GM12878 (cell line): ENCODE measurements at regions not wholly inside any gene's neighbourhood (a gene's known extent, or its start where the extent isn't known, plus 50 kb on each side); places are given as distances from the start of the nearest gene placed in this dataset.

Experiments used
- ATAC-seq: fragments of 200-7000 bp; cut with Tn5 transposase; 3 replicates; pipeline ENCODE4 v1.9.1; 2020; ENCODE audit warnings: mild to moderate bottlenecking, moderate library complexity
- BruUV-seq: library from RNA; stranded (reverse); fragments of 400-500 nt; replicated peaks from 2 replicates; lab custom pipeline; 2021; lab: Mats Ljungman, UMichigan
- CTCF ChIA-PET: fragments of 300-600 bp; sonication (Branson Sonifier 250); formaldehyde crosslinking; extraction: SDS; loops from one replicate; lab custom pipeline; 2021; ENCODE audit warnings: inconsistent platforms; lab: Yijun Ruan, JAX
- POLR2A ChIA-PET: fragments of 350-600 bp; formaldehyde crosslinking; extraction: SDS; loops from one replicate; lab custom pipeline; 2021; ENCODE audit warnings: inconsistent platforms; lab: Charles Lee
- RAD21 ChIA-PET: fragments of 300-600 bp; sonication (Branson Sonifier 250); formaldehyde crosslinking; loops from one replicate; lab custom pipeline; 2023; ENCODE audit warnings: antibody characterized with exemption; ENCODE audit not compliant: unreplicated experiment; lab: Charles Lee
- SMC1A ChIA-PET: fragments of 300-600 bp; sonication (Branson Sonifier 250); formaldehyde crosslinking; loops from one replicate; lab custom pipeline; 2023; ENCODE audit not compliant: unreplicated experiment, uncharacterized antibody; lab: Charles Lee
- DNase-seq: peaks from one replicate; pipeline ENCODE4 v3.0.0-alpha.2; 2011; ENCODE audit warnings: low read depth, low spot score
- FAIRE-seq: peaks from 3 replicates; lab custom pipeline; 2011; peaks lifted over from hg19 to GRCh38; lab: Jason Lieb, UNC
- H2AFZ ChIP-seq: 2 replicates; pipeline ENCODE4 v1.6.0; 2011; ENCODE audit warnings: low read depth, low read length, control low read depth; ENCODE audit not compliant: control insufficient read depth
- H3K27ac ChIP-seq: 2 replicates; pipeline ENCODE4 v1.5.1; 2011; ENCODE audit warnings: control low read depth; ENCODE audit not compliant: control insufficient read depth, insufficient read depth
- H3K27me3 ChIP-seq, 2 experiments: replicated peaks in 1 of 2; 2 replicates each; pipeline versions ENCODE4 v1.6.0 to v1.6.1; 2011; ENCODE audit warnings: low read length in 1 of 2; ENCODE audit not compliant: control insufficient read depth in 2 of 2, insufficient read depth in 2 of 2
- H3K36me3 ChIP-seq, 2 experiments: 2 replicates each; pipeline ENCODE4 v1.5.1; 2011; ENCODE audit warnings: low read length in 1 of 2; ENCODE audit not compliant: control insufficient read depth in 2 of 2, insufficient read depth in 2 of 2
- H3K4me1 ChIP-seq: 2 replicates; pipeline ENCODE4 v1.6.1; 2011; ENCODE audit warnings: mild to moderate bottlenecking, low read length, moderate library complexity, mixed read lengths; ENCODE audit not compliant: control insufficient read depth, insufficient read depth
- H3K4me2 ChIP-seq: 2 replicates; pipeline ENCODE4 v1.6.0; 2011; ENCODE audit warnings: control low read depth; ENCODE audit not compliant: control insufficient read depth, insufficient read depth
- H3K4me3 ChIP-seq: fragments of 200-600 bp; sonication (generic); 2 replicates; pipeline ENCODE4 v1.5.1; 2016
- H3K79me2 ChIP-seq: 2 replicates; pipeline ENCODE4 v1.6.0; 2011; ENCODE audit warnings: low read length; ENCODE audit not compliant: control insufficient read depth, insufficient read depth
- H3K9ac ChIP-seq: 2 replicates; pipeline ENCODE4 v1.8.0; 2011; ENCODE audit warnings: low read length, control low read depth, mixed read lengths; ENCODE audit not compliant: control insufficient read depth, insufficient read depth
- H3K9me3 ChIP-seq: replicated peaks from 3 replicates; pipeline ENCODE4 v1.5.1; 2011; ENCODE audit warnings: mild to moderate bottlenecking, low read length; ENCODE audit not compliant: control insufficient read depth, insufficient read depth
- H4K20me1 ChIP-seq: 2 replicates; pipeline ENCODE4 v1.6.0; 2011; ENCODE audit not compliant: control insufficient read depth, insufficient read depth
- ASH2L ChIP-seq: fragments of 300-600, 200-600 bp; sonication (generic); IDR thresholded peaks from 2 replicates; pipeline ENCODE4 v1.6.1; 2017; ENCODE audit warnings: low read depth, mild to moderate bottlenecking, borderline replicate concordance
- ATF7 ChIP-seq: fragments of 450-650 bp; IDR thresholded peaks from 2 replicates; pipeline ENCODE4 v1.6.1; 2016; ENCODE audit warnings: low read depth, mild to moderate bottlenecking
- BCL11A ChIP-seq: IDR thresholded peaks from 2 replicates; pipeline ENCODE4 v1.6.1; 2011; ENCODE audit warnings: low read depth, low read length
- BCLAF1 ChIP-seq: fragments of 450-650 bp; IDR thresholded peaks from 2 replicates; pipeline ENCODE4 v1.6.1; 2017; ENCODE audit warnings: antibody characterized with exemption, mild to moderate bottlenecking, moderate library complexity
- CREM ChIP-seq: IDR thresholded peaks from 2 replicates; pipeline ENCODE4 v1.6.1; 2014; ENCODE audit warnings: antibody characterized with exemption, low read depth
- EED ChIP-seq: sonication (generic); IDR thresholded peaks from 2 replicates; pipeline ENCODE4 v1.6.1; 2016; ENCODE audit warnings: antibody characterized with exemption, low read depth
- FOXM1 ChIP-seq: IDR thresholded peaks from 2 replicates; pipeline ENCODE4 v1.6.1; 2012; ENCODE audit warnings: low read depth, mild to moderate bottlenecking, inconsistent platforms, low read length, moderate library complexity
- GATAD2B ChIP-seq: fragments of 450-650 bp; conservative IDR thresholded peaks from 2 replicates; pipeline ENCODE4 v1.6.1; 2017; ENCODE audit warnings: low read depth, mild to moderate bottlenecking, moderate library complexity
- HCFC1 ChIP-seq: fragments of 150-350 bp; IDR thresholded peaks from 2 replicates; pipeline ENCODE4 v1.6.1; 2014; ENCODE audit warnings: low read length
- HDAC6 ChIP-seq: fragments of 200-600 bp; sonication (generic); IDR thresholded peaks from one replicate; pipeline ENCODE4 v1.8.0; 2017; ENCODE audit warnings: antibody characterized with exemption; ENCODE audit not compliant: unreplicated experiment
- IKZF1 ChIP-seq: fragments of 450-650 bp; conservative IDR thresholded peaks from 2 replicates; pipeline ENCODE4 v1.6.1; 2017; ENCODE audit warnings: antibody characterized with exemption, mild to moderate bottlenecking
- MEF2A ChIP-seq: IDR thresholded peaks from 2 replicates; pipeline ENCODE4 v1.6.1; 2011; ENCODE audit warnings: low read depth, mild to moderate bottlenecking, low read length, moderate library complexity; ENCODE audit not compliant: insufficient read depth
- MTA2 ChIP-seq: fragments of 450-650 bp; IDR thresholded peaks from 2 replicates; pipeline ENCODE4 v1.6.1; 2016; ENCODE audit warnings: low read depth, mild to moderate bottlenecking, moderate library complexity
- NFIC ChIP-seq: IDR thresholded peaks from 2 replicates; pipeline ENCODE4 v1.6.1; 2012; ENCODE audit warnings: low read depth, mild to moderate bottlenecking, inconsistent platforms, low read length, moderate library complexity
- NRF1 ChIP-seq: conservative IDR thresholded peaks from 2 replicates; pipeline ENCODE4 v1.6.1; 2011; ENCODE audit warnings: mild to moderate bottlenecking, low read depth, low read length, improper control_type of control experiment
- RAD21 ChIP-seq: IDR thresholded peaks from 2 replicates; pipeline ENCODE4 v1.6.1; 2011; ENCODE audit warnings: mild to moderate bottlenecking, low read depth, low read length, moderate library complexity; ENCODE audit not compliant: insufficient read depth
- RB1 ChIP-seq: fragments of 450-650 bp; formaldehyde crosslinking; IDR thresholded peaks from 2 replicates; pipeline ENCODE4 v1.6.1; 2017; ENCODE audit warnings: mild to moderate bottlenecking, borderline replicate concordance
- RBBP5 ChIP-seq: fragments of 200-600 bp; sonication (generic); conservative IDR thresholded peaks from 2 replicates; pipeline ENCODE4 v1.6.1; 2016
- SMAD1 ChIP-seq: fragments of 450-650 bp; IDR thresholded peaks from 2 replicates; pipeline ENCODE4 v1.6.1; 2018; ENCODE audit warnings: mild to moderate bottlenecking, low read depth; ENCODE audit not compliant: partially characterized antibody
- SREBF2 ChIP-seq: IDR thresholded peaks from 2 replicates; pipeline ENCODE4 v1.6.1; 2012; ENCODE audit warnings: mild to moderate bottlenecking, low read length
- TCF12 ChIP-seq: IDR thresholded peaks from 2 replicates; pipeline ENCODE4 v1.6.1; 2011; ENCODE audit warnings: low read depth, mild to moderate bottlenecking, low read length
- ZNF384 ChIP-seq: IDR thresholded peaks from 2 replicates; pipeline ENCODE4 v1.6.1; 2012; ENCODE audit warnings: low read depth, mild to moderate bottlenecking, low read length, improper control_type of control experiment, borderline replicate concordance
- ZNF622 ChIP-seq: fragments of 450-650 bp; IDR thresholded peaks from 2 replicates; pipeline ENCODE4 v1.6.1; 2017; ENCODE audit warnings: mild to moderate bottlenecking, inconsistent platforms
- WGBS: methylation state at CpG from one replicate; pipeline ENCODE4 v1.1.6; 2016; ENCODE audit warnings: low lambda C conversion rate; ENCODE audit not compliant: insufficient replicate concordance, insufficient coverage; ENCODE audit errors: missing lambda C conversion rate; 5-methylcytosine and 5-hydroxymethylcytosine counted together
- in situ Hi-C: fragments of 300-500 bp; cut with MboI; formaldehyde crosslinking; loops from 9 replicates; pipeline ENCODE4 v1.14.3; 2018; ENCODE audit warnings: mixed read lengths
- intact Hi-C: fragments of 100-400 bp; cut with micrococcal nuclease; formaldehyde crosslinking; loops from one replicate; pipeline ENCODE4 v1.14.2; 2022; ENCODE audit not compliant: unreplicated experiment

DNA sequence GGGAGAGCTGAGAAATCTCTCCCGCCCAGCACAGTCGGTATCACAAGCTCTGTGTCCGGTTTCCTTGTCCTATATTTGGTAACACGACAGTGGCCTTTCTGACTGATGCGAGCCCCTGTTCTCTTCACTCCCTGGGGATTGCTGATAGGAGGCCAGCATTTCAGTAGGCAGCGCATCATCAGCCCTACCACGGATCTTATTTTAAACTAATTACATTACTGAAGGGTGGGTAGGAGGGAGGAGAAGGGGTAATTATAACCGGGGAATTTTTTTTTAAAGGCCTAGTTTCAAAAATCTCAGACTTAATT lies 125.6 kb upstream of the LGALSL start:
- H4K20me1 ChIP-seq = no peaks in the 10 kb centered on the region
- RAD21 ChIA-PET = interaction anchor here (0.7 to 9.6 kb wide), 69 partner anchors 9 to 728 kb away, joined by 3 to 358 read pairs (median 6); partner anchors contain the start of genes CEP68 and VPS54
- intact Hi-C loops = loop anchor here (5.0 kb wide), 2 partner anchors 66 to 714 kb away; no protein-coding TSS in a partner anchor
- TF ChIP-seq MEF2A (peak; percentile 84), RBBP5 (no peak), GATAD2B (no peak; the same call in 1 of the 2 replicates), EED (peak; percentile 64; the same call in 1 of the 2 replicates), BCLAF1 (no peak), SMAD1 (peak; percentile 32), ZNF622 (no peak), NRF1 (no peak), SREBF2 (no peak), ATF7 (peak; percentile 26; the same call in 1 of the 2 replicates), RAD21 (0 out of 2 replicates have a peak, but pooled peaks have one; percentile 0), HDAC6 (no peak), FOXM1 (peak; percentile 66; the same call in 1 of the 2 replicates), ZNF384 (no peak), ASH2L (no peak), CREM (peak; percentile 52; the same call in 1 of the 2 replicates), BCL11A (peak; percentile 53; the same call in 1 of the 2 replicates), HCFC1 (no peak), RB1 (0 out of 2 replicates have a peak, but pooled peaks have one; percentile 3), IKZF1 (peak; percentile 74; the same call in 1 of the 2 replicates), TCF12 (0 out of 2 replicates have a peak, but pooled peaks have one; percentile 28), NFIC (0 out of 2 replicates have a peak, but pooled peaks have one; percentile 13), MTA2 (peak; percentile 78)

More for the DNA sequence above, 125.6 kb upstream of the LGALSL start:
- peak overlapping the region; percentile 41 for H3K27ac ChIP-seq
- under 1% methylated on average over 8 of the region's 8 CpGs for WGBS
- POLR2A ChIA-PET = interaction anchor here (0.6 to 5.0 kb wide), 15 partner anchors 10 to 587 kb away, joined by 3 to 49 read pairs (median 7); partner anchors contain the start of gene AFTPH
- no peaks in the 10 kb centered on the region; the same call in 2 of the 3 replicates for H3K9me3 ChIP-seq
- in situ Hi-C loops = loop anchor here (5.0 kb wide), 2 partner anchors 191 to 276 kb away; no protein-coding TSS in a partner anchor
- ATAC-seq = peak; percentile 46
- FAIRE-seq = no peak
- H3K36me3 ChIP-seq = no peaks in the 10 kb centered on the region
- CTCF ChIA-PET = interaction anchor here (0.7 to 10.3 kb wide), 72 partner anchors 10 to 637 kb away, joined by 3 to 467 read pairs (median 4); partner anchors contain the start of genes AFTPH and VPS54
- H3K79me2 ChIP-seq = no peaks in the 10 kb centered on the region
- DNase-seq = peak; percentile 51
- no peak overlapping the region for H3K4me3 ChIP-seq
- peak overlapping the region; percentile 58 for H2AFZ ChIP-seq
- peak overlapping the region; percentile 83 for H3K4me2 ChIP-seq
- SMC1A ChIA-PET = interaction anchor here (0.7 to 11.4 kb wide), 61 partner anchors 10 to 711 kb away, joined by 3 to 333 read pairs (median 5); partner anchors contain the start of gene AFTPH
- peaks cover 45% of the 10 kb centered on the region for H3K4me1 ChIP-seq
- no TSS peak for BruUV-seq
- peak overlapping the region; percentile 42; the same call in 1 of the 2 replicates for H3K9ac ChIP-seq
- H3K27me3 ChIP-seq = no peaks in the 10 kb centered on the region
